ENCODE measurements at regions not wholly inside any gene's neighbourhood (a gene's known extent, or its start where the extent isn't known, plus 50 kb on each side); places are given as distances from the start of the nearest gene placed in this dataset.

- DNase-seq (ENCODE audit: low spot score) = no peak
Measured at GRCh38 chr10:52877451-52877850, 104.9 kb upstream of the MBL2 start.

- no peak for DNase-seq (ENCODE audit: low spot score)
Measured at GRCh38 chr10:52875336-52875735, 102.8 kb upstream of the MBL2 start.

- DNase-seq (ENCODE audit: low spot score) = no peak
Measured at GRCh38 chr10:52874581-52874980, 102.0 kb upstream of the MBL2 start.

GRCh38 chr10:52871191-52871843, 98.7 kb upstream of the MBL2 start:
- no peak for DNase-seq (ENCODE audit: low spot score)

GRCh38 chr10:52870562-52870961, 98.0 kb upstream of the MBL2 start:
- DNase-seq (ENCODE audit: low spot score) = no peak

- no peak for DNase-seq (ENCODE audit: low spot score)
Measured at GRCh38 chr10:52869864-52870263, 97.3 kb upstream of the MBL2 start.

- DNase-seq (ENCODE audit: low spot score) = no peak
Measured at GRCh38 chr10:52865213-52865612, 92.6 kb upstream of the MBL2 start.

- DNase-seq (ENCODE audit: low spot score) = no peak
Measured at GRCh38 chr10:52864201-52865106, 91.9 kb upstream of the MBL2 start.

- DNase-seq (ENCODE audit: low spot score) = no peak
Measured at GRCh38 chr10:52858722-52859121, 86.1 kb upstream of the MBL2 start.

- DNase-seq (ENCODE audit: low spot score) = no peak
Measured at GRCh38 chr10:52855546-52856325, 83.2 kb upstream of the MBL2 start.

GRCh38 chr10:52853704-52854103, 81.1 kb upstream of the MBL2 start:
- DNase-seq (ENCODE audit: low spot score) = no peak

- DNase-seq (ENCODE audit: low spot score) = no peak
Measured at GRCh38 chr10:52836816-52837215, 64.2 kb upstream of the MBL2 start.
